Fibroblast of mammary gland (primary cell): ENCODE measurements at regions not wholly inside any gene's neighbourhood (a gene's known extent, or its start where the extent isn't known, plus 50 kb on each side); places are given as distances from the start of the nearest gene placed in this dataset.

ENCODE experiments used
- DNase-seq: peaks from one replicate; pipeline ENCODE4 v3.0.0-alpha.2; 2010; ENCODE audit warnings: low read depth
- H3K4me3 ChIP-seq: 2 replicates; pipeline ENCODE4 v1.5.1; 2011; ENCODE audit warnings: low read depth, mild to moderate bottlenecking, low read length, moderate library complexity; ENCODE audit not compliant: control insufficient read depth
- CTCF ChIP-seq: conservative IDR thresholded peaks from 2 replicates; pipeline ENCODE4 v1.5.1; 2011; ENCODE audit warnings: low read depth, low read length, inconsistent platforms; ENCODE audit not compliant: control insufficient read depth, insufficient read depth

GRCh38 chr3:146350852-146351251 is 99.9 kb upstream of the PLSCR4 start:
- DNase-seq, result no peak
- no peak for TF ChIP-seq CTCF

GRCh38 chr3:146345900-146346299 is 95.0 kb upstream of the PLSCR4 start:
- H3K4me3 ChIP-seq, result no peak overlapping the region
- no peak for DNase-seq
- TF ChIP-seq CTCF, result no peak

More at GRCh38 chr3:146350852-146351251, 99.9 kb upstream of the PLSCR4 start:
- H3K4me3 ChIP-seq, result no peak overlapping the region

GRCh38 chr3:146343551-146343950 is 92.6 kb upstream of the PLSCR4 start:
- no peak for TF ChIP-seq CTCF
- H3K4me3 ChIP-seq, result no peak overlapping the region
- no peak for DNase-seq

- H3K4me3 ChIP-seq, result no peak overlapping the region
- peak; percentile 81 for DNase-seq
- TF ChIP-seq CTCF, result no peak
Observed at GRCh38 chr3:146342989-146343388, 92.1 kb upstream of the PLSCR4 start.

- no peak for DNase-seq
- no peak overlapping the region for H3K4me3 ChIP-seq
- TF ChIP-seq CTCF, result no peak
Observed at GRCh38 chr3:146339349-146339748, 88.4 kb upstream of the PLSCR4 start.

GRCh38 chr3:146337991-146338390 is 87.1 kb upstream of the PLSCR4 start:
- DNase-seq, result peak; percentile 33

More at GRCh38 chr3:146337991-146338390, 87.1 kb upstream of the PLSCR4 start:
- no peak overlapping the region for H3K4me3 ChIP-seq
- TF ChIP-seq CTCF, result no peak
